ENCODE measurements at regions not wholly inside any gene's neighbourhood (a gene's known extent, or its start where the extent isn't known, plus 50 kb on each side); places are given as distances from the start of the nearest gene placed in this dataset.

DNA sequence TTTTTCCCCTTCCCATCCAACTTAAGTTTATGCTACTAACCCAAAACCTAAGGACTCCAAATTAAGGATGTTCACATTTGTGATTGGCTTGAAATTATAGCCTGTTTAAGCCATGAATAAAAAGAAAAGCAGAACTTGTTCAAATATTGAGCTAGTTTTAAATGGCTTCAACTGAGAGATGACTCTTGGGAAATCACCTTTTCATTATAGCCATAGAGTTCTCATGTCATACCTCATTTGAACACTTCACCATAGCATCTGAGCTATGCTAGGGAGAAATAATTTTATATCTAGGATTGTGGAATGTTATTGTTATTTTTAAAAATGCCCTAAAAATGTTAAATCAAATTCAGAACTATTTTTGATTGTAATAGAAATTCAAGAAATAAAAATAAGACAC, 409.2 kb upstream of the RARB start:
- no peak overlapping the region for H3K56ac ChIP-seq (ENCODE audit: extremely low read depth, insufficient read depth, low read length)
- intact Hi-C loops (cut with micrococcal nuclease), result no loop called here
- no peak overlapping the region for H3K4me3 ChIP-seq (ENCODE audit: insufficient read depth, low read depth, low read length)
- no peak for DNase-seq
- H3K23ac ChIP-seq (ENCODE audit: low read depth, low read length), result no peak overlapping the region
- H2AFZ ChIP-seq (replicated peaks; ENCODE audit: low read length, poor library complexity), result no peak overlapping the region
- no peak overlapping the region for H3K27ac ChIP-seq (ENCODE audit: insufficient read depth, low read length)
- H3K4me2 ChIP-seq (ENCODE audit: low read depth, low read length), result no peak overlapping the region
- dilution Hi-C loops (cut with HindIII; ENCODE audit: low sequenced_read_pairs, unreplicated experiment), result no loop called here
- no peak overlapping the region for H4K8ac ChIP-seq (ENCODE audit: low read depth in 2 of 2, low read length in 2 of 2)
- no peak overlapping the region for H3K18ac ChIP-seq (ENCODE audit: low read depth, low read length)
- no peaks in the 10 kb centered on the region for H3K9me1 ChIP-seq (ENCODE audit: insufficient read depth, low read length)
- no peak overlapping the region for H2BK15ac ChIP-seq (ENCODE audit: low read depth, low read length)
- H3K9ac ChIP-seq (ENCODE audit: low read depth, low read length), result no peak overlapping the region
- H2AK5ac ChIP-seq (ENCODE audit: low read depth, low read length), result no peak overlapping the region
- no peaks in the 10 kb centered on the region for H3K36me3 ChIP-seq (ENCODE audit: control insufficient read depth, insufficient read depth, low read length)
- H3K79me1 ChIP-seq (ENCODE audit: low read depth in 1 of 2, low read length in 2 of 2), result no peaks in the 10 kb centered on the region
- H3K14ac ChIP-seq (replicated peaks; ENCODE audit: low read depth, low read length), result no peak overlapping the region
- H2BK120ac ChIP-seq (ENCODE audit: low read depth, low read length), result no peak overlapping the region
- POLR2A ChIA-PET (ENCODE audit: unreplicated experiment), result no interaction called here
- no peak overlapping the region for H2BK20ac ChIP-seq (ENCODE audit: low read depth, low read length)
- no peak overlapping the region for H2BK5ac ChIP-seq (ENCODE audit: low read depth, low read length, poor library complexity, severe bottlenecking)
- H4K91ac ChIP-seq (ENCODE audit: insufficient read depth, low read depth, low read length), result no peak overlapping the region
- ATAC-seq (ENCODE audit: low read depth), result no peak
- BruUV-seq (replicated peaks), result no TSS peak
- in situ Hi-C loops (cut with MboI; ENCODE audit: low sequenced_read_pairs), result no loop called here
- no peaks in the 10 kb centered on the region for H4K20me1 ChIP-seq (ENCODE audit: insufficient read depth, low read length)
- no peaks in the 10 kb centered on the region for H3K4me1 ChIP-seq (ENCODE audit: control insufficient read depth, insufficient read depth, low read length)
- TF ChIP-seq RAD21 (IDR thresholded peaks at IDR 0.05; ENCODE audit: low read length) (no peak), MXI1 (IDR thresholded peaks at IDR 0.05; ENCODE audit: borderline replicate concordance, low read depth, low read length) (no peak), MAZ (IDR thresholded peaks at IDR 0.05; ENCODE audit: borderline replicate concordance, low read depth, low read length) (no peak), SMC3 (IDR thresholded peaks at IDR 0.05; ENCODE audit: low read depth, low read length) (no peak), CEBPB (IDR thresholded peaks at IDR 0.05; ENCODE audit: low read depth, low read length) (no peak)
- CTCF ChIA-PET, result interaction anchor here (0.6 kb wide), 1 partner anchor 346 kb away, joined by 3 read pairs; no protein-coding TSS in a partner anchor
- H3K27me3 ChIP-seq (ENCODE audit: control insufficient read depth, insufficient read depth, low read length), result no peaks in the 10 kb centered on the region
- H4K5ac ChIP-seq (ENCODE audit: low read depth, low read length), result no peak overlapping the region
- no peak overlapping the region for H3K4ac ChIP-seq (ENCODE audit: low read depth, low read length)
- 0 out of 2 replicates have a peak, but pooled peaks cover 1% of the 10 kb centered on the region for H3K9me3 ChIP-seq (ENCODE audit: control insufficient read depth, insufficient read depth, low read length)
- H2AK9ac ChIP-seq (replicated peaks; ENCODE audit: low read depth, low read length, poor library complexity), result no peak overlapping the region
